ENCODE measurements at regions not wholly inside any gene's neighbourhood (a gene's known extent, or its start where the extent isn't known, plus 50 kb on each side); places are given as distances from the start of the nearest gene placed in this dataset.

- H3K27me3 ChIP-seq, result no peaks in the 10 kb centered on the region
- H3K4me1 ChIP-seq, result no peaks in the 10 kb centered on the region
- no peak overlapping the region for H3K27ac Mint-ChIP-seq
- H4K20me1 ChIP-seq (ENCODE audit: low read depth), result no peaks in the 10 kb centered on the region
- no peak for DNase-seq (ENCODE audit: low spot score)
- no peaks in the 10 kb centered on the region for H3K79me2 ChIP-seq (ENCODE audit: low read depth)
- peaks cover 4% of the 10 kb centered on the region for H3K4me1 Mint-ChIP-seq
- TF ChIP-seq EZH2 (IDR thresholded peaks at IDR 0.05) (no peak), EZH2phosphoT487 (IDR thresholded peaks at IDR 0.05) (no peak), CTCF (IDR thresholded peaks at IDR 0.05) (no peak)
- no peak overlapping the region for H3K4me3 Mint-ChIP-seq
- no peaks in the 10 kb centered on the region for H3K9me3 ChIP-seq (ENCODE audit: low read depth)
- peaks cover 2% of the 10 kb centered on the region for H3K9me3 Mint-ChIP-seq
- no peak overlapping the region for H3K4me2 ChIP-seq
- no peak overlapping the region for H3K4me3 ChIP-seq
- no peak overlapping the region for H3K9ac ChIP-seq
- no peak overlapping the region for H3K27ac ChIP-seq
- no peaks in the 10 kb centered on the region for H3K36me3 ChIP-seq
- no peak overlapping the region for H2AFZ ChIP-seq (replicated peaks)
- no peaks in the 10 kb centered on the region for H3K36me3 Mint-ChIP-seq
- H3K27me3 Mint-ChIP-seq (ENCODE audit: insufficient read depth, low read depth), result peaks cover 4% of the 10 kb centered on the region
- H3F3A ChIP-seq (ENCODE audit: low read depth), result no peaks in the 10 kb centered on the region
Observed at GRCh38 chr20:17137692-17138091, 89.1 kb upstream of the PCSK2 start.

- Histone ChIP-seq H3K36me3 (no peaks in the 10 kb centered on the region), H3K4me2 (no peak overlapping the region), H3K9me3 (ENCODE audit: low read depth) (no peaks in the 10 kb centered on the region), H2AFZ (replicated peaks) (no peak overlapping the region), H3K9ac (no peak overlapping the region), H3K4me3 (no peak overlapping the region), H3K79me2 (ENCODE audit: low read depth) (no peaks in the 10 kb centered on the region), H3K27ac (no peak overlapping the region), H3K4me1 (no peaks in the 10 kb centered on the region), H4K20me1 (ENCODE audit: low read depth) (no peaks in the 10 kb centered on the region), H3K27me3 (no peaks in the 10 kb centered on the region), H3F3A (ENCODE audit: low read depth) (no peaks in the 10 kb centered on the region)
- TF ChIP-seq CTCF (IDR thresholded peaks at IDR 0.05) (no peak), EZH2phosphoT487 (IDR thresholded peaks at IDR 0.05) (no peak), EZH2 (IDR thresholded peaks at IDR 0.05) (no peak)
- peaks cover 4% of the 10 kb centered on the region for H3K4me1 Mint-ChIP-seq
- H3K4me3 Mint-ChIP-seq, result no peak overlapping the region
- H3K27ac Mint-ChIP-seq, result no peak overlapping the region
- peaks cover 2% of the 10 kb centered on the region for H3K9me3 Mint-ChIP-seq
- H3K27me3 Mint-ChIP-seq (ENCODE audit: insufficient read depth, low read depth), result peaks cover 4% of the 10 kb centered on the region
- no peak for DNase-seq (ENCODE audit: low spot score)
- H3K36me3 Mint-ChIP-seq, result no peaks in the 10 kb centered on the region
Observed at GRCh38 chr20:17138237-17138636, 88.6 kb upstream of the PCSK2 start.

GRCh38 chr20:17140894-17141293 is 85.9 kb upstream of the PCSK2 start:
- Mint-ChIP-seq H3K9me3 (peaks cover 2% of the 10 kb centered on the region), H3K4me3 (no peak overlapping the region), H3K36me3 (no peaks in the 10 kb centered on the region), H3K4me1 (peaks cover 4% of the 10 kb centered on the region), H3K27ac (no peak overlapping the region), H3K27me3 (ENCODE audit: insufficient read depth, low read depth) (peaks cover 4% of the 10 kb centered on the region)
- DNase-seq (ENCODE audit: low spot score), result no peak
- Histone ChIP-seq H3K27ac (no peak overlapping the region), H3K79me2 (ENCODE audit: low read depth) (no peaks in the 10 kb centered on the region), H3K4me1 (no peaks in the 10 kb centered on the region), H3F3A (ENCODE audit: low read depth) (no peaks in the 10 kb centered on the region), H3K9ac (no peak overlapping the region), H3K4me3 (no peak overlapping the region), H2AFZ (replicated peaks) (no peak overlapping the region), H3K36me3 (no peaks in the 10 kb centered on the region), H3K4me2 (no peak overlapping the region), H3K27me3 (no peaks in the 10 kb centered on the region), H4K20me1 (ENCODE audit: low read depth) (no peaks in the 10 kb centered on the region), H3K9me3 (ENCODE audit: low read depth) (no peaks in the 10 kb centered on the region)
- TF ChIP-seq CTCF (IDR thresholded peaks at IDR 0.05) (no peak), EZH2 (IDR thresholded peaks at IDR 0.05) (no peak), EZH2phosphoT487 (IDR thresholded peaks at IDR 0.05) (no peak)
